GM23338 (cell line): ENCODE measurements at regions not wholly inside any gene's neighbourhood (a gene's known extent, or its start where the extent isn't known, plus 50 kb on each side); places are given as distances from the start of the nearest gene placed in this dataset.

ENCODE experiments used
- CTCF ChIP-seq, 2 experiments: fragments of 200-600 bp in 1 of 2; sonication (generic) in 1 of 2; conservative IDR thresholded peaks; 2 replicates each; pipeline versions ENCODE4 v1.5.1 to v1.6.1; 2016 to 2017; ENCODE audit warnings: antibody characterized with exemption in 2 of 2, low read depth in 2 of 2, mild to moderate bottlenecking in 2 of 2, moderate library complexity in 1 of 2
- EZH2 ChIP-seq: fragments of 200-600 bp; sonication (generic); IDR thresholded peaks from one replicate; pipeline ENCODE4 v1.8.0; 2017; ENCODE audit warnings: antibody characterized with exemption, mild to moderate bottlenecking, low read depth; ENCODE audit not compliant: unreplicated experiment
- POLR2AphosphoS5 ChIP-seq: IDR thresholded peaks from 2 replicates; pipeline ENCODE4 v1.6.1; 2016; ENCODE audit warnings: antibody characterized with exemption, low read depth
- ZNF114 ChIP-seq: fragments of 250-450 bp; sonication (Bioruptor Pico); IDR thresholded peaks from 2 replicates; pipeline ENCODE4 v1.5.0; 2020; ENCODE audit warnings: mild to moderate bottlenecking, moderate library complexity

GRCh38 chr3:69590111-69590510, 149.2 kb upstream of the MITF start:
- TF ChIP-seq CTCF (conservative IDR thresholded peaks at IDR 0.05; ENCODE audit: low read depth in 2 of 2) (no peak), EZH2 (no peak), ZNF114 (no peak), POLR2AphosphoS5 (no peak)
